ENCODE measurements at regions not wholly inside any gene's neighbourhood (a gene's known extent, or its start where the extent isn't known, plus 50 kb on each side); places are given as distances from the start of the nearest gene placed in this dataset.
"Not testable (repeated sequence)": the region's sequence is repeated elsewhere in the genome, so short reads cannot be mapped to it uniquely, and the experiment has no call there.

- DNase-seq, result no peak
- CTCF ChIA-PET, result no interaction called here
- Mint-ChIP-seq H3K27me3 (peaks cover 41% of the 10 kb centered on the region), H3K9me3 (no peaks in the 10 kb centered on the region), H3K4me1 (no peaks in the 10 kb centered on the region), H3K27ac (no peak overlapping the region), H3K36me3 (no peaks in the 10 kb centered on the region), H3K4me3 (no peak overlapping the region)
Observed at GRCh38 chr2:216932863-216933548, 73.1 kb upstream of the TNP1 start.

- CTCF ChIA-PET, result no interaction called here
- H3K27ac Mint-ChIP-seq, result no peak overlapping the region
Observed at GRCh38 chr2:216932113-216932862, 72.4 kb upstream of the TNP1 start.

GRCh38 chr2:216930716-216931115 lies 70.9 kb upstream of the TNP1 start:
- Mint-ChIP-seq H3K4me3 (no peak overlapping the region), H3K9me3 (no peaks in the 10 kb centered on the region)
- CTCF ChIA-PET, result no interaction called here

More at GRCh38 chr2:216932113-216932862, 72.4 kb upstream of the TNP1 start:
- Mint-ChIP-seq H3K4me1 (no peaks in the 10 kb centered on the region), H3K36me3 (no peaks in the 10 kb centered on the region), H3K27me3 (peaks cover 37% of the 10 kb centered on the region), H3K9me3 (no peaks in the 10 kb centered on the region), H3K4me3 (no peak overlapping the region)
- no peak for DNase-seq

GRCh38 chr2:216929338-216929737 lies 69.5 kb upstream of the TNP1 start:
- CTCF ChIA-PET, H3K4me3 Mint-ChIP-seq, H3K9me3 Mint-ChIP-seq, DNase-seq, H3K36me3 Mint-ChIP-seq, H3K4me1 Mint-ChIP-seq, H3K27ac Mint-ChIP-seq: not testable (repeated sequence)
- H3K27me3 Mint-ChIP-seq, result peaks cover 27% of the 10 kb centered on the region

More at GRCh38 chr2:216930716-216931115, 70.9 kb upstream of the TNP1 start:
- Mint-ChIP-seq H3K27ac (no peak overlapping the region), H3K4me1 (no peaks in the 10 kb centered on the region), H3K36me3 (no peaks in the 10 kb centered on the region), H3K27me3 (peaks cover 34% of the 10 kb centered on the region)
- no peak for DNase-seq

GRCh38 chr2:216927163-216927562 lies 67.3 kb upstream of the TNP1 start:
- Mint-ChIP-seq H3K27ac (no peak overlapping the region), H3K4me3 (no peak overlapping the region), H3K4me1 (no peaks in the 10 kb centered on the region), H3K27me3 (peaks cover 18% of the 10 kb centered on the region), H3K36me3 (no peaks in the 10 kb centered on the region), H3K9me3 (no peaks in the 10 kb centered on the region)
- no peak for DNase-seq
- CTCF ChIA-PET, result no interaction called here

GRCh38 chr2:216925636-216926366 lies 65.9 kb upstream of the TNP1 start:
- Mint-ChIP-seq H3K27me3 (peaks cover 18% of the 10 kb centered on the region), H3K27ac (no peak overlapping the region), H3K9me3 (no peaks in the 10 kb centered on the region), H3K4me3 (no peak overlapping the region), H3K4me1 (no peaks in the 10 kb centered on the region), H3K36me3 (no peaks in the 10 kb centered on the region)
- no peak for DNase-seq
- CTCF ChIA-PET, result interaction anchor here (0.6 kb wide), 1 partner anchor 11 kb away, joined by 3 read pairs; no protein-coding TSS in a partner anchor

- Mint-ChIP-seq H3K27me3 (peaks cover 15% of the 10 kb centered on the region), H3K4me1 (no peaks in the 10 kb centered on the region), H3K9me3 (no peaks in the 10 kb centered on the region), H3K27ac (no peak overlapping the region), H3K36me3 (no peaks in the 10 kb centered on the region), H3K4me3 (no peak overlapping the region)
- DNase-seq, result no peak
- CTCF ChIA-PET, result no interaction called here
Observed at GRCh38 chr2:216925006-216925405, 65.1 kb upstream of the TNP1 start.

- CTCF ChIA-PET, result no interaction called here
- DNase-seq, result no peak
- Mint-ChIP-seq H3K4me1 (no peaks in the 10 kb centered on the region), H3K27me3 (peaks cover 17% of the 10 kb centered on the region), H3K9me3 (no peaks in the 10 kb centered on the region), H3K4me3 (no peak overlapping the region), H3K36me3 (no peaks in the 10 kb centered on the region), H3K27ac (no peak overlapping the region)
Observed at GRCh38 chr2:216923706-216924105, 63.8 kb upstream of the TNP1 start.

GRCh38 chr2:216922175-216922780 lies 62.4 kb upstream of the TNP1 start:
- no peak for DNase-seq
- Mint-ChIP-seq H3K4me1 (no peaks in the 10 kb centered on the region), H3K4me3 (no peak overlapping the region), H3K36me3 (no peaks in the 10 kb centered on the region), H3K27ac (no peak overlapping the region), H3K27me3 (peaks cover 15% of the 10 kb centered on the region), H3K9me3 (no peaks in the 10 kb centered on the region)
- CTCF ChIA-PET, result no interaction called here

GRCh38 chr2:216920937-216921456 lies 61.1 kb upstream of the TNP1 start:
- no peak overlapping the region for H3K27ac Mint-ChIP-seq
- H3K27me3 Mint-ChIP-seq, result peaks cover 9% of the 10 kb centered on the region
- CTCF ChIA-PET, result no interaction called here
- H3K4me1 Mint-ChIP-seq, result no peaks in the 10 kb centered on the region
- no peaks in the 10 kb centered on the region for H3K36me3 Mint-ChIP-seq
- H3K4me3 Mint-ChIP-seq, result no peak overlapping the region
- no peak for DNase-seq
- H3K9me3 Mint-ChIP-seq, result no peaks in the 10 kb centered on the region

GRCh38 chr2:216920143-216920876 lies 60.4 kb upstream of the TNP1 start:
- peaks cover 14% of the 10 kb centered on the region for H3K27me3 Mint-ChIP-seq
- no peak for DNase-seq
- CTCF ChIA-PET, result no interaction called here
- no peak overlapping the region for H3K4me3 Mint-ChIP-seq
- no peaks in the 10 kb centered on the region for H3K4me1 Mint-ChIP-seq
- no peaks in the 10 kb centered on the region for H3K36me3 Mint-ChIP-seq
- no peak overlapping the region for H3K27ac Mint-ChIP-seq
- H3K9me3 Mint-ChIP-seq, result no peaks in the 10 kb centered on the region

- CTCF ChIA-PET, result no interaction called here
- no peaks in the 10 kb centered on the region for H3K4me1 Mint-ChIP-seq
- H3K27ac Mint-ChIP-seq, result no peak overlapping the region
- no peaks in the 10 kb centered on the region for H3K9me3 Mint-ChIP-seq
- peaks cover 33% of the 10 kb centered on the region for H3K27me3 Mint-ChIP-seq
- no peak overlapping the region for H3K4me3 Mint-ChIP-seq
- no peaks in the 10 kb centered on the region for H3K36me3 Mint-ChIP-seq
- no peak for DNase-seq
Observed at GRCh38 chr2:216918088-216918680, 58.3 kb upstream of the TNP1 start.

GRCh38 chr2:216916956-216917650 lies 57.2 kb upstream of the TNP1 start:
- Mint-ChIP-seq H3K27ac (no peak overlapping the region), H3K9me3 (no peaks in the 10 kb centered on the region), H3K36me3 (no peaks in the 10 kb centered on the region), H3K4me3 (no peak overlapping the region), H3K27me3 (peaks cover 33% of the 10 kb centered on the region), H3K4me1 (no peaks in the 10 kb centered on the region)
- CTCF ChIA-PET, result no interaction called here
- DNase-seq, result no peak

Data from activated naive CD4-positive, alpha-beta T cell treated with anti-CD3 and anti-CD28 coated beads, Interleukin-2, amount 10 ng/mL, durations not matched to agents 7 days and 5 days (primary cell).